KMS-11 (cell line): ENCODE measurements at regions not wholly inside any gene's neighbourhood (a gene's known extent, or its start where the extent isn't known, plus 50 kb on each side); places are given as distances from the start of the nearest gene placed in this dataset.
"Not testable (repeated sequence)": the region's sequence is repeated elsewhere in the genome, so short reads cannot be mapped to it uniquely, and the experiment has no call there.

Source experiments
- H2AFZ ChIP-seq: fragments of 200-600 bp; sonication (generic); 2 replicates; pipeline ENCODE4 v1.6.1; 2016; ENCODE audit warnings: antibody characterized with exemption, mixed run types, low read depth
- H3K27ac ChIP-seq: fragments of 200-600 bp; sonication (generic); 2 replicates; pipeline ENCODE4 v1.6.1; 2016; ENCODE audit warnings: mild to moderate bottlenecking, mixed run types
- H3K27me3 ChIP-seq: fragments of 200-600 bp; sonication (generic); 2 replicates; pipeline ENCODE4 v1.6.1; 2017; ENCODE audit warnings: mild to moderate bottlenecking, low read depth, mixed run types, moderate library complexity; ENCODE audit not compliant: insufficient read depth
- H3K36me3 ChIP-seq: fragments of 200-600 bp; sonication (generic); 2 replicates; pipeline ENCODE4 v1.6.1; 2017; ENCODE audit warnings: mild to moderate bottlenecking, mixed run types; ENCODE audit not compliant: insufficient read depth
- H3K4me1 ChIP-seq: fragments of 200-600 bp; sonication (generic); 2 replicates; pipeline ENCODE4 v1.6.1; 2016; ENCODE audit warnings: mild to moderate bottlenecking, low read depth, mixed run types; ENCODE audit not compliant: poor library complexity, severe bottlenecking
- H3K4me2 ChIP-seq: fragments of 200-600 bp; sonication (generic); 2 replicates; pipeline ENCODE4 v1.7.0; 2016; ENCODE audit warnings: mild to moderate bottlenecking, mixed run types
- H3K4me3 ChIP-seq: fragments of 200-600 bp; sonication (generic); IDR thresholded peaks from 2 replicates; pipeline ENCODE4 v1.6.1; 2017; ENCODE audit warnings: low read depth, low read length, mixed read lengths; ENCODE audit not compliant: insufficient read depth
- H3K79me2 ChIP-seq: fragments of 200-600 bp; sonication (generic); 2 replicates; pipeline ENCODE4 v1.6.1; 2016; ENCODE audit warnings: low read depth, mixed run types; ENCODE audit not compliant: insufficient read depth
- H3K9ac ChIP-seq: fragments of 200-600 bp; sonication (generic); 2 replicates; pipeline ENCODE4 v1.6.1; 2016; ENCODE audit warnings: mild to moderate bottlenecking, mixed run types
- H4K20me1 ChIP-seq: fragments of 200-600 bp; sonication (generic); 2 replicates; pipeline ENCODE4 v1.6.1; 2016; ENCODE audit warnings: mild to moderate bottlenecking, mixed run types; ENCODE audit not compliant: insufficient read depth
- TF ChIP-seq, protein P1 (sequence below): fragments of 200-600 bp; sonication (generic); conservative IDR thresholded peaks from 2 replicates; pipeline ENCODE4 v1.6.1; 2017; ENCODE audit warnings: low read depth, mild to moderate bottlenecking, antibody characterized with exemption, low read length, moderate library complexity, mixed read lengths

DNA sequence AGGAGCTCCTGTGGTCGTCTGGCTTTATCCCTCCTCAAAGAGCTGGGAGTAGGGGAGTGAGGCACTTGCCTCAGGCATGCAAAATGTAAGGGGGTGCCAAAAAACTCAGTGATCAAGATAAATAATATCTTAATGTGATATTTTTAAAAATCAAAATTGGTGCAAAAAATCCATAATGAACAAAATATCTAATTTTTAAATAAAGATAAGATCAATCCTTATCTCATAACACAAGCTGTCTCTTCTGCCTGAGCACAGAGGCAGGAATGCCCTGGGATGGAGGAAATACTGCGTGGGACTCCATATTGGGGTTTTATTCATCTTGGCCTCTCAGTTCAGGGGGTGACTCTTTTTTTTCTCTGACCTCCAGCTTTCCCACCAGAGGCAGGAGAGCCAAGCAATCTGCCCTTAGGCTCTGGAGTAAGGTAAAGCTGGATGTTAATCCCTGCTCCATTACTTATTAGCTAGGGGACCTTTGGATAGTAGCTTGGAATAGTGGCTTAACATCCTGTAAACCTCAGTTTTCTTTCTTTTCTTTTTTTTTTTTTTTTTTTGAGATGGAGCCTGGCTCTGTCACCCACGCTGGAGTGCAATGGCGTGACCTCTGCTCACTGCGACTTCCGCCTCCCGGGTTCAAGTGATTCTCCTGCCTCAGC is 77.3 kb upstream of the NFASC start:
- Histone ChIP-seq H3K4me3 (no peak overlapping the region), H3K4me1 (no peaks in the 10 kb centered on the region), H3K36me3 (no peaks in the 10 kb centered on the region), H4K20me1 (no peaks in the 10 kb centered on the region), H3K27me3 (no peaks in the 10 kb centered on the region), H3K27ac (no peak overlapping the region), H3K9ac (no peak overlapping the region), H3K4me2 (no peak overlapping the region), H3K79me2 (no peaks in the 10 kb centered on the region), H2AFZ (no peak overlapping the region)
- TF ChIP-seq, protein P1, sequence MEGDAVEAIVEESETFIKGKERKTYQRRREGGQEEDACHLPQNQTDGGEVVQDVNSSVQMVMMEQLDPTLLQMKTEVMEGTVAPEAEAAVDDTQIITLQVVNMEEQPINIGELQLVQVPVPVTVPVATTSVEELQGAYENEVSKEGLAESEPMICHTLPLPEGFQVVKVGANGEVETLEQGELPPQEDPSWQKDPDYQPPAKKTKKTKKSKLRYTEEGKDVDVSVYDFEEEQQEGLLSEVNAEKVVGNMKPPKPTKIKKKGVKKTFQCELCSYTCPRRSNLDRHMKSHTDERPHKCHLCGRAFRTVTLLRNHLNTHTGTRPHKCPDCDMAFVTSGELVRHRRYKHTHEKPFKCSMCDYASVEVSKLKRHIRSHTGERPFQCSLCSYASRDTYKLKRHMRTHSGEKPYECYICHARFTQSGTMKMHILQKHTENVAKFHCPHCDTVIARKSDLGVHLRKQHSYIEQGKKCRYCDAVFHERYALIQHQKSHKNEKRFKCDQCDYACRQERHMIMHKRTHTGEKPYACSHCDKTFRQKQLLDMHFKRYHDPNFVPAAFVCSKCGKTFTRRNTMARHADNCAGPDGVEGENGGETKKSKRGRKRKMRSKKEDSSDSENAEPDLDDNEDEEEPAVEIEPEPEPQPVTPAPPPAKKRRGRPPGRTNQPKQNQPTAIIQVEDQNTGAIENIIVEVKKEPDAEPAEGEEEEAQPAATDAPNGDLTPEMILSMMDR = no peak

DNA sequence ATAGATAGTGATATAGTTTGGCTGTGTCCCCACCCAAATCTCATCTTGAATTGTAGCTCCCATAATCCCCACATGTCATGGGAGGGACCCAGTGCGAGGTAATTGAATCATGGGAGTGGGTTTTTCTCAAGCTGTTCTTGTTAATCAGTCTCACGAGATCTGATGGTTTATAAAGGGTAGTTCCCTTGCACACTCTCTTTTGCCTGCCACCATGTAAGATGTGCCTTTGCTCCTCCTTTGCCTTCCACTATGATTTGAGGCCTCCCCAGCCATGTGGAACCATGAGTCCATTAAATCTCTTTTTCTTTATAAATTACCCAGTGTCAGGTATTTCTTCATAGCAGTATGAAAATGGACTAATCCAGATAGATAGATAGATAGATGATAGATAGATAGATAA is 73.8 kb upstream of the NFASC start:
- not testable (repeated sequence) for H4K20me1 ChIP-seq, H3K9ac ChIP-seq, H3K36me3 ChIP-seq, H3K4me2 ChIP-seq, H2AFZ ChIP-seq, H3K79me2 ChIP-seq, H3K27ac ChIP-seq, H3K27me3 ChIP-seq, H3K4me1 ChIP-seq, H3K4me3 ChIP-seq

DNA sequence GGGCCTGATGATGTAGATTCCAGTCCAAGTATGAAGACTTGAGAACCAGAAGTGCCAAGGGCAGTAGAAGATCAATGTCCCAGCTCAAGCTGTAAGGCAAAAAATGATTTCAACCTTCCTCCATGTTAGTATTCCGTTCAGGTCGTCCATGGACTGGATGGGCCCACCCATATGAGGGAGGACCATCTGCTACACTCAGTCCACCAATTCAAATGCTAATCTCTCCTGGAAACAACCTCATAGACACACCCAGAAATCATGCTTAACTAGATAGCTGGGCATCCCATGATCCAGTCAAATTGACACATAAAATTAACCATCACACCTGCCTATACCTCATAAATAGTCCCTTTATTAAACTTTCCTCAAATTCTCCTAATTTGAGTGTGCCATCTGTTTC is 73.3 kb upstream of the NFASC start:
- Histone ChIP-seq H2AFZ (no peak overlapping the region), H3K4me1 (no peaks in the 10 kb centered on the region), H3K9ac (no peak overlapping the region), H3K27ac (no peak overlapping the region), H3K4me2 (no peak overlapping the region), H3K4me3 (no peak overlapping the region), H3K79me2 (no peaks in the 10 kb centered on the region), H3K36me3 (no peaks in the 10 kb centered on the region), H3K27me3 (no peaks in the 10 kb centered on the region; the same call in 1 of the 2 replicates), H4K20me1 (no peaks in the 10 kb centered on the region)
- TF ChIP-seq, protein P1 = no peak

DNA sequence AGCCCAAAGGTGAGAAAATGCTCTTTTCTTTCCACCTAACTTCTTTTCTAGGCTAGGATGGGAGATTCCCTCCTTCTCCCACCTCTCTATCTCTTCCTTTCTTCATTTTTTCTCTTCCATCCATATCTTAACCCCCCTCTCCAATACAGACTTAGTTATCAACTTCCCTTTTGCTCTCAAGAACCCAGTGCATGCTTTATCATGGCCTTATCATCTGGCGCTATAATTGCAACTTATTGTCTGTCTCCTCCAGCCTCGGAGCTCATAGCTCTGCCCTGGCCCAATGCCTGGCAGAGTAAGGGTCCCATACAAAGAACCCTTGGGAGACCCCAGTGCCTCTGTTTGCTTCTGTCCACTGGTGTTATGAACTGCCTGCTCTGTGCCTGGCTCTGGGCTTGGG is 71.0 kb upstream of the NFASC start:
- Histone ChIP-seq H3K36me3 (no peaks in the 10 kb centered on the region), H3K4me1 (no peaks in the 10 kb centered on the region), H3K4me3 (no peak overlapping the region), H4K20me1 (no peaks in the 10 kb centered on the region), H3K27me3 (no peaks in the 10 kb centered on the region; the same call in 1 of the 2 replicates), H3K27ac (no peak overlapping the region), H2AFZ (no peak overlapping the region), H3K4me2 (no peak overlapping the region), H3K9ac (no peak overlapping the region), H3K79me2 (no peaks in the 10 kb centered on the region)
- TF ChIP-seq, protein P1 = no peak

DNA sequence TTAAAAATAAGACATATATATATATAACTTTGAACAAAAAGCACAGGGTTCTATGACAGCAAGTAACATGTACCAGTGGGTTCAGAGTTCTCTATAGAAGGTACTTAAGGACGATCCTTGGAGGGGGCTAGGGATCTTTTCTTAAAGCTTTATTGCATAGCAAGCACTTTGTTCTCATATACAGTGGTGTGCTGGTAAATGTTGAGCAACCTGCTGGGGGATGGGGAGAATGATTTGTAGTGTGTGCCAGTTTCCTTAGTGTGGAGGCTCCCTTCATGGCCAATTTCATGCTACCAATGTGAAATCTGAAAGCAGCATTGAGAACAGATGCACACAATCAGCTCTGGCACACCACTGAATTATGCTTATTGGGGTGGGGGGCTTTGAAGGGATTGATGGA is 69.5 kb upstream of the NFASC start:
- H3K36me3 ChIP-seq = no peaks in the 10 kb centered on the region
- H3K4me3 ChIP-seq = no peak overlapping the region
- H3K27ac ChIP-seq = no peak overlapping the region
- H2AFZ ChIP-seq = no peak overlapping the region
- no peak overlapping the region for H3K4me2 ChIP-seq
- no peaks in the 10 kb centered on the region for H4K20me1 ChIP-seq
- no peaks in the 10 kb centered on the region for H3K4me1 ChIP-seq
- no peaks in the 10 kb centered on the region; the same call in 1 of the 2 replicates for H3K27me3 ChIP-seq
- TF ChIP-seq, protein P1 = no peak
- H3K79me2 ChIP-seq = no peaks in the 10 kb centered on the region
- no peak overlapping the region for H3K9ac ChIP-seq
